ENCODE measurements at regions not wholly inside any gene's neighbourhood (a gene's known extent, or its start where the extent isn't known, plus 50 kb on each side); places are given as distances from the start of the nearest gene placed in this dataset.

DNA sequence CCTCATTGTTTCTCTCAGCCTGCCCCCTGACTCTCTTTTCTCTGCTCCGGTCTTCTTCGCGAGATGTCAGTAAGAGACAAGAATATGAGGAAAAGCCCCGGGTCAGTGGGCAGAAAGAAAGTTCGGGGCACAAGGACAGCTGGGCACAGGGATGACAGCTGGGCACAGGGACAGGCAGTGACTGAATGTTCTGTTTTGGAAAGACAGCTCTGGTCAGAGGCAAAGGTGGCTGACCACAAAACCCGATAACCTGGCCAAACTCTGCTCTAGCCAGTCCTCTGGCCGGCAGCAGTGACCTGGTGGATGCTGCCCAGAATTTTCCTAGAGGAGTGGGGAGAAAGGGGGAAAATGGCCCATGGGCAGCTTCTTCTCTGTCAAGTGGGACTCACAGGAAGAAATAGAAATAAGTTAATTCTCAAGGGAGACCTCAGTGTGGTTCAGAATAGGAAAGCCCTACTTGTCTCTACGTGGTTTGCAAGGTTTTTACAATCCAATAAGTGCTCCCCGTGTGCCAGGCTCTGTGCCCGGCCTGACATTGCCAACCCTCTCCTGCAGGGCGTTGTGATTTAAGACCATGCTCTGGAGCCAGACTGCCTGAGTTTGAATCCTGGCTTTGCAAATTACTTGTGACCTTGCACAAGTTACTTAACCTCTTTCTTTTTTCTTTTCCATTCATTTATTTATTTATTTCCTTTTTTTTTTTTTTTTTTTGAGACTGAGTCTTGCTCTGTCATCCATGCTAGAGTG, 110.6 kb upstream of the ZNF716 start:
- TF ChIP-seq, protein P1, sequence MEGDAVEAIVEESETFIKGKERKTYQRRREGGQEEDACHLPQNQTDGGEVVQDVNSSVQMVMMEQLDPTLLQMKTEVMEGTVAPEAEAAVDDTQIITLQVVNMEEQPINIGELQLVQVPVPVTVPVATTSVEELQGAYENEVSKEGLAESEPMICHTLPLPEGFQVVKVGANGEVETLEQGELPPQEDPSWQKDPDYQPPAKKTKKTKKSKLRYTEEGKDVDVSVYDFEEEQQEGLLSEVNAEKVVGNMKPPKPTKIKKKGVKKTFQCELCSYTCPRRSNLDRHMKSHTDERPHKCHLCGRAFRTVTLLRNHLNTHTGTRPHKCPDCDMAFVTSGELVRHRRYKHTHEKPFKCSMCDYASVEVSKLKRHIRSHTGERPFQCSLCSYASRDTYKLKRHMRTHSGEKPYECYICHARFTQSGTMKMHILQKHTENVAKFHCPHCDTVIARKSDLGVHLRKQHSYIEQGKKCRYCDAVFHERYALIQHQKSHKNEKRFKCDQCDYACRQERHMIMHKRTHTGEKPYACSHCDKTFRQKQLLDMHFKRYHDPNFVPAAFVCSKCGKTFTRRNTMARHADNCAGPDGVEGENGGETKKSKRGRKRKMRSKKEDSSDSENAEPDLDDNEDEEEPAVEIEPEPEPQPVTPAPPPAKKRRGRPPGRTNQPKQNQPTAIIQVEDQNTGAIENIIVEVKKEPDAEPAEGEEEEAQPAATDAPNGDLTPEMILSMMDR (IDR thresholded peaks at IDR 0.05; ENCODE audit: low read depth, low read length) = no peak
- TF ChIP-seq EZH2phosphoT487 (IDR thresholded peaks at IDR 0.05; ENCODE audit: low read depth) = no peak

Data from OCI-LY3 (cell line).